HEK293 (cell line): ENCODE measurements at regions not wholly inside any gene's neighbourhood (a gene's known extent, or its start where the extent isn't known, plus 50 kb on each side); places are given as distances from the start of the nearest gene placed in this dataset.

Source experiments
- CTCF ChIA-PET: fragments of 350-600 bp; formaldehyde crosslinking; extraction: SDS; loops from one replicate; lab custom pipeline; 2021; ENCODE audit warnings: antibody characterized with exemption; lab: Yijun Ruan, JAX
- POLR2A ChIA-PET: fragments of 300-600 bp; formaldehyde crosslinking; extraction: SDS; loops from one replicate; lab custom pipeline; 2020; ENCODE audit warnings: antibody characterized with exemption, inconsistent platforms; lab: Yijun Ruan, JAX
- H3K27ac ChIP-seq: fragments of 200-500 bp; sonication (Bioruptor generic); 2 replicates; pipeline ENCODE4 v1.5.1; 2014; ENCODE audit warnings: low read depth, low read length, control low read depth, inconsistent platforms; ENCODE audit errors: extremely low read depth
- H3K36me3 ChIP-seq, 2 experiments: fragments of 200-500 bp in 1 of 2; sonication (Bioruptor generic) in 1 of 2; 1 replicate in 1 of 2; 2 replicates in 1 of 2; pipeline ENCODE4 v1.5.1; 2014 to 2017; ENCODE audit warnings: inconsistent platforms in 2 of 2, low read length in 2 of 2; ENCODE audit not compliant: control insufficient read depth in 2 of 2, insufficient read depth in 1 of 2
- H3K4me1 ChIP-seq: fragments of 200-500 bp; sonication (Bioruptor generic); 2 replicates; pipeline ENCODE4 v1.5.1; 2014; ENCODE audit warnings: mild to moderate bottlenecking, low read length, inconsistent platforms; ENCODE audit not compliant: control insufficient read depth, insufficient read depth
- H3K4me3 ChIP-seq: 2 replicates; pipeline ENCODE4 v1.5.1; 2011; ENCODE audit warnings: low read depth, mild to moderate bottlenecking, control low read depth, low read length, moderate library complexity
- H3K9me3 ChIP-seq: fragments of 200-500 bp; sonication (Bioruptor generic); 2 replicates; pipeline ENCODE4 v1.5.1; 2014; ENCODE audit warnings: low read depth, low read length, inconsistent platforms; ENCODE audit not compliant: control insufficient read depth, insufficient read depth
- BCL11B ChIP-seq: fragments of 450-650 bp; formaldehyde crosslinking; IDR thresholded peaks from 2 replicates; pipeline ENCODE4 v1.5.1; 2016; ENCODE audit warnings: low read depth, missing biosample characterization, missing genetic modification characterization
- HOXA7 ChIP-seq: sonication (generic); formaldehyde crosslinking; IDR thresholded peaks from 2 replicates; pipeline ENCODE4 v1.8.1; 2022; ENCODE audit warnings: missing genetic modification reagents, borderline replicate concordance
- HOXC10 ChIP-seq: sonication (generic); formaldehyde crosslinking; IDR thresholded peaks from 2 replicates; pipeline ENCODE4 v1.8.1; 2023; ENCODE audit warnings: mild to moderate bottlenecking, missing genetic modification reagents
- REPIN1 ChIP-seq: fragments of 450-650 bp; formaldehyde crosslinking; IDR thresholded peaks from 2 replicates; pipeline ENCODE4 v1.5.1; 2017; ENCODE audit warnings: missing biosample characterization, missing genetic modification characterization, low read depth
- TRIM28 ChIP-seq: IDR thresholded peaks from 2 replicates; pipeline ENCODE4 v1.6.1; 2011; ENCODE audit warnings: low read length, control low read depth, borderline replicate concordance
- ZNF114 ChIP-seq: fragments of 450-650 bp; formaldehyde crosslinking; IDR thresholded peaks from 2 replicates; pipeline ENCODE4 v1.5.0; 2017; ENCODE audit warnings: missing biosample characterization, missing genetic modification characterization
- ZNF146 ChIP-seq: fragments of 450-650 bp; formaldehyde crosslinking; IDR thresholded peaks from 2 replicates; pipeline ENCODE4 v1.5.1; 2016; ENCODE audit warnings: missing biosample characterization, missing genetic modification characterization
- ZNF24 ChIP-seq: fragments of 450-650 bp; formaldehyde crosslinking; IDR thresholded peaks from 2 replicates; pipeline ENCODE4 v1.5.1; 2016; ENCODE audit warnings: missing biosample characterization, missing genetic modification characterization
- ZNF274 ChIP-seq, 2 experiments: fragments of 200-500 bp in 1 of 2; fragments of 450-650 bp in 1 of 2; sonication (Bioruptor generic) in 1 of 2; formaldehyde crosslinking in 1 of 2; IDR thresholded peaks; 2 replicates each; pipeline versions ENCODE4 v1.5.1 to v1.6.1; 2014 to 2016; ENCODE audit warnings: borderline replicate concordance in 1 of 2, inconsistent platforms in 1 of 2, low read length in 1 of 2, missing biosample characterization in 1 of 2, missing genetic modification characterization in 1 of 2
- ZNF335 ChIP-seq: fragments of 450-650 bp; formaldehyde crosslinking; conservative IDR thresholded peaks from 2 replicates; pipeline ENCODE4 v1.5.1; 2016; ENCODE audit warnings: missing biosample characterization, missing genetic modification characterization
- ZNF433 ChIP-seq: fragments of 450-650 bp; formaldehyde crosslinking; IDR thresholded peaks from 2 replicates; pipeline ENCODE4 v1.5.1; 2016; ENCODE audit warnings: missing biosample characterization, missing genetic modification characterization, low read depth
- ZNF510 ChIP-seq: fragments of 450-650 bp; formaldehyde crosslinking; IDR thresholded peaks from 2 replicates; pipeline ENCODE4 v1.5.1; 2018; ENCODE audit warnings: mild to moderate bottlenecking, missing genetic modification characterization, missing biosample characterization; ENCODE audit not compliant: insufficient replicate concordance
- ZNF560 ChIP-seq: fragments of 450-650 bp; formaldehyde crosslinking; IDR thresholded peaks from 2 replicates; pipeline ENCODE4 v1.5.1; 2017; ENCODE audit warnings: missing biosample characterization, missing genetic modification characterization, borderline replicate concordance
- ZNF623 ChIP-seq: fragments of 450-650 bp; formaldehyde crosslinking; IDR thresholded peaks from 2 replicates; pipeline ENCODE4 v1.5.1; 2016; ENCODE audit warnings: missing biosample characterization, missing genetic modification characterization
- ZNF624 ChIP-seq: fragments of 450-650 bp; formaldehyde crosslinking; IDR thresholded peaks from 2 replicates; pipeline ENCODE4 v1.5.1; 2017; ENCODE audit warnings: missing biosample characterization, missing genetic modification characterization
- ZNF654 ChIP-seq: fragments of 450-650 bp; formaldehyde crosslinking; IDR thresholded peaks from 2 replicates; pipeline ENCODE4 v1.5.1; 2016; ENCODE audit warnings: low read depth, missing biosample characterization, missing genetic modification characterization
- ZNF658 ChIP-seq: fragments of 450-650 bp; formaldehyde crosslinking; IDR thresholded peaks from 2 replicates; pipeline ENCODE4; 2016; ENCODE audit warnings: missing biosample characterization, missing genetic modification characterization
- ZNF670 ChIP-seq: fragments of 450-650 bp; formaldehyde crosslinking; IDR thresholded peaks from 2 replicates; pipeline ENCODE4 v1.5.1; 2016; ENCODE audit warnings: missing biosample characterization, missing genetic modification characterization, low read depth
- TF ChIP-seq, protein P1 (sequence below): fragments of 450-650 bp; formaldehyde crosslinking; IDR thresholded peaks from 2 replicates; pipeline ENCODE4 v1.5.1; 2016; ENCODE audit warnings: missing biosample characterization, missing genetic modification characterization
- TF ChIP-seq, protein P2 (sequence below): fragments of 450-650 bp; formaldehyde crosslinking; IDR thresholded peaks from 2 replicates; pipeline ENCODE4 v1.5.1; 2016; ENCODE audit warnings: missing biosample characterization, missing genetic modification characterization, borderline replicate concordance
- TF ChIP-seq, protein P3 (sequence below): fragments of 450-650 bp; formaldehyde crosslinking; IDR thresholded peaks from 2 replicates; pipeline ENCODE4 v1.5.1; 2016; ENCODE audit warnings: missing biosample characterization, missing genetic modification characterization
- TF ChIP-seq, protein P4 (sequence below): IDR thresholded peaks from 2 replicates; pipeline ENCODE4 v1.6.1; 2011; ENCODE audit warnings: mild to moderate bottlenecking, low read depth, low read length, borderline replicate concordance
- TF ChIP-seq, protein P5 (sequence below): sonication (generic); formaldehyde crosslinking; IDR thresholded peaks from 2 replicates; pipeline ENCODE4 v1.8.1; 2022; ENCODE audit warnings: mild to moderate bottlenecking, moderate library complexity, missing genetic modification reagents

DNA sequence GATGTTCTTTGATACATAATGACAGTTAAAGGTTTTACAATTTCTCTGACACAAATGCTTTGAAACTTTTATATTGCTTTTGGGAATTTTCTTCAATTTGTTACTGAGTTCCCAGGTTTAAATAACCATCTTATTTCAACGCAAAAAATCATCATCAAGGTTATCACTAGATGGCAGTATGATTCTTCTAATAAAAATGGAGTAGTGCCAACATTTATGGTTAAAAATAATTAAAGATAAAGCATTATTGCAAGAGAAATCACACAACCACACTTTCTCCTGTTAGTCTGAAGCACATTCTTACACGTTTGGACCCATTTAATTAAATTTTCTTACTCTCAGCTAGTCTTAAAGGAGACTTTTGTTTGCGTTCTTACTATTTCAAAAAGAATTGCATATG lies 611.3 kb upstream of the CPXCR1 start:
- Histone ChIP-seq H3K27ac (no peak overlapping the region), H3K4me1 (no peaks in the 10 kb centered on the region), H3K36me3 (no peaks in the 10 kb centered on the region), H3K9me3 (no peaks in the 10 kb centered on the region), H3K4me3 (no peak overlapping the region)
- POLR2A ChIA-PET = no interaction called here
- TF ChIP-seq ZNF274 (IDR thresholded peaks at IDR 0.05; ENCODE audit: low read length) = no peak
- no peak for TF ChIP-seq ZNF274 (tag by site-specific recombination; IDR thresholded peaks at IDR 0.05; ENCODE audit: borderline replicate concordance)
- no peak for TF ChIP-seq ZNF24
- no peak for TF ChIP-seq ZNF114 (tag by site-specific recombination)
- TF ChIP-seq ZNF560 (tag by site-specific recombination) = no peak
- TF ChIP-seq ZNF658 (tag by site-specific recombination) = no peak
- TF ChIP-seq, protein P1, sequence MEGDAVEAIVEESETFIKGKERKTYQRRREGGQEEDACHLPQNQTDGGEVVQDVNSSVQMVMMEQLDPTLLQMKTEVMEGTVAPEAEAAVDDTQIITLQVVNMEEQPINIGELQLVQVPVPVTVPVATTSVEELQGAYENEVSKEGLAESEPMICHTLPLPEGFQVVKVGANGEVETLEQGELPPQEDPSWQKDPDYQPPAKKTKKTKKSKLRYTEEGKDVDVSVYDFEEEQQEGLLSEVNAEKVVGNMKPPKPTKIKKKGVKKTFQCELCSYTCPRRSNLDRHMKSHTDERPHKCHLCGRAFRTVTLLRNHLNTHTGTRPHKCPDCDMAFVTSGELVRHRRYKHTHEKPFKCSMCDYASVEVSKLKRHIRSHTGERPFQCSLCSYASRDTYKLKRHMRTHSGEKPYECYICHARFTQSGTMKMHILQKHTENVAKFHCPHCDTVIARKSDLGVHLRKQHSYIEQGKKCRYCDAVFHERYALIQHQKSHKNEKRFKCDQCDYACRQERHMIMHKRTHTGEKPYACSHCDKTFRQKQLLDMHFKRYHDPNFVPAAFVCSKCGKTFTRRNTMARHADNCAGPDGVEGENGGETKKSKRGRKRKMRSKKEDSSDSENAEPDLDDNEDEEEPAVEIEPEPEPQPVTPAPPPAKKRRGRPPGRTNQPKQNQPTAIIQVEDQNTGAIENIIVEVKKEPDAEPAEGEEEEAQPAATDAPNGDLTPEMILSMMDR = peak; percentile 30; the same call in 1 of the 2 replicates
- TF ChIP-seq, protein P2, sequence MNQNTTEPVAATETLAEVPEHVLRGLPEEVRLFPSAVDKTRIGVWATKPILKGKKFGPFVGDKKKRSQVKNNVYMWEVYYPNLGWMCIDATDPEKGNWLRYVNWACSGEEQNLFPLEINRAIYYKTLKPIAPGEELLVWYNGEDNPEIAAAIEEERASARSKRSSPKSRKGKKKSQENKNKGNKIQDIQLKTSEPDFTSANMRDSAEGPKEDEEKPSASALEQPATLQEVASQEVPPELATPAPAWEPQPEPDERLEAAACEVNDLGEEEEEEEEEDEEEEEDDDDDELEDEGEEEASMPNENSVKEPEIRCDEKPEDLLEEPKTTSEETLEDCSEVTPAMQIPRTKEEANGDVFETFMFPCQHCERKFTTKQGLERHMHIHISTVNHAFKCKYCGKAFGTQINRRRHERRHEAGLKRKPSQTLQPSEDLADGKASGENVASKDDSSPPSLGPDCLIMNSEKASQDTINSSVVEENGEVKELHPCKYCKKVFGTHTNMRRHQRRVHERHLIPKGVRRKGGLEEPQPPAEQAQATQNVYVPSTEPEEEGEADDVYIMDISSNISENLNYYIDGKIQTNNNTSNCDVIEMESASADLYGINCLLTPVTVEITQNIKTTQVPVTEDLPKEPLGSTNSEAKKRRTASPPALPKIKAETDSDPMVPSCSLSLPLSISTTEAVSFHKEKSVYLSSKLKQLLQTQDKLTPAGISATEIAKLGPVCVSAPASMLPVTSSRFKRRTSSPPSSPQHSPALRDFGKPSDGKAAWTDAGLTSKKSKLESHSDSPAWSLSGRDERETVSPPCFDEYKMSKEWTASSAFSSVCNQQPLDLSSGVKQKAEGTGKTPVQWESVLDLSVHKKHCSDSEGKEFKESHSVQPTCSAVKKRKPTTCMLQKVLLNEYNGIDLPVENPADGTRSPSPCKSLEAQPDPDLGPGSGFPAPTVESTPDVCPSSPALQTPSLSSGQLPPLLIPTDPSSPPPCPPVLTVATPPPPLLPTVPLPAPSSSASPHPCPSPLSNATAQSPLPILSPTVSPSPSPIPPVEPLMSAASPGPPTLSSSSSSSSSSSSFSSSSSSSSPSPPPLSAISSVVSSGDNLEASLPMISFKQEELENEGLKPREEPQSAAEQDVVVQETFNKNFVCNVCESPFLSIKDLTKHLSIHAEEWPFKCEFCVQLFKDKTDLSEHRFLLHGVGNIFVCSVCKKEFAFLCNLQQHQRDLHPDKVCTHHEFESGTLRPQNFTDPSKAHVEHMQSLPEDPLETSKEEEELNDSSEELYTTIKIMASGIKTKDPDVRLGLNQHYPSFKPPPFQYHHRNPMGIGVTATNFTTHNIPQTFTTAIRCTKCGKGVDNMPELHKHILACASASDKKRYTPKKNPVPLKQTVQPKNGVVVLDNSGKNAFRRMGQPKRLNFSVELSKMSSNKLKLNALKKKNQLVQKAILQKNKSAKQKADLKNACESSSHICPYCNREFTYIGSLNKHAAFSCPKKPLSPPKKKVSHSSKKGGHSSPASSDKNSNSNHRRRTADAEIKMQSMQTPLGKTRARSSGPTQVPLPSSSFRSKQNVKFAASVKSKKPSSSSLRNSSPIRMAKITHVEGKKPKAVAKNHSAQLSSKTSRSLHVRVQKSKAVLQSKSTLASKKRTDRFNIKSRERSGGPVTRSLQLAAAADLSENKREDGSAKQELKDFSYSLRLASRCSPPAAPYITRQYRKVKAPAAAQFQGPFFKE = no peak
- TF ChIP-seq ZNF654 = peak; percentile 46
- TF ChIP-seq ZNF670 (tag by site-specific recombination) = no peak
- CTCF ChIA-PET = interaction anchor here (0.7 to 1.6 kb wide), 4 partner anchors 9 to 1922 kb away, joined by 3 to 6 read pairs (median 3); no protein-coding TSS in a partner anchor

DNA sequence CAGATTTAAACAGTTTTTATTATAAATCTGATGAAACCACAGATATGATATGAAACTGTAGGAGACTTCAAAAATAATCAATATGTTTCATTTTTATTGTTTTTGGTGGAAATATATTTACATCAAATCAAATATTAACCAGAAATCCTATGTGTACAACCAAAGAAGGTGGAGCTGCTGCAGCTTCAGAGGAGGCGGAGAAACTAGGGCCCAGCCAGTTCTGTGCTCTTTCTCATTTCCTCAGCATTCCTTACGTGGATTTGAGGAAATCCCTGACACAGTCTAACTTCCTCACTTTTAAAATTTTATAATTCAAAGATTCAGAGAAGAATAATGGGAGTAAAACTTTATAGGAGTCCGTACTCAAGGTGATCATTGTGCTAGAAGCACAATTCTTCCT lies 610.7 kb upstream of the CPXCR1 start:
- no peak overlapping the region for H3K4me3 ChIP-seq
- no peak for TF ChIP-seq TRIM28
- no peak for TF ChIP-seq HOXC10 (CRISPR knock-in tag)
- no peak for TF ChIP-seq ZNF510 (tag by site-specific recombination)
- TF ChIP-seq, protein P3, sequence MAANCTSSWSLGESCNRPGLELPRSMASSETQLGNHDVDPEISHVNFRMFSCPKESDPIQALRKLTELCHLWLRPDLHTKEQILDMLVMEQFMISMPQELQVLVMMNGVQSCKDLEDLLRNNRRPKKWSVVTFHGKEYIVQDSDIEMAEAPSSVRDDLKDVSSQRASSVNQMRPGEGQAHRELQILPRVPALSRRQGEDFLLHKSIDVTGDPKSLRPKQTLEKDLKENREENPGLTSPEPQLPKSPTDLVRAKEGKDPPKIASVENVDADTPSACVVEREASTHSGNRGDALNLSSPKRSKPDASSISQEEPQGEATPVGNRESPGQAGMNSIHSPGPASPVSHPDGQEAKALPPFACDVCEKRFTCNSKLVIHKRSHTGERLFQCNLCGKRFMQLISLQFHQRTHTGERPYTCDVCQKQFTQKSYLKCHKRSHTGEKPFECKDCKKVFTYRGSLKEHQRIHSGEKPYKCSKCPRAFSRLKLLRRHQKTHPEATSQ = no peak
- no peak for TF ChIP-seq ZNF274 (IDR thresholded peaks at IDR 0.05; ENCODE audit: low read length)
- TF ChIP-seq ZNF274 (tag by site-specific recombination; IDR thresholded peaks at IDR 0.05; ENCODE audit: borderline replicate concordance) = no peak
- no peak for TF ChIP-seq HOXA7 (CRISPR knock-in tag)
- TF ChIP-seq, protein P4, sequence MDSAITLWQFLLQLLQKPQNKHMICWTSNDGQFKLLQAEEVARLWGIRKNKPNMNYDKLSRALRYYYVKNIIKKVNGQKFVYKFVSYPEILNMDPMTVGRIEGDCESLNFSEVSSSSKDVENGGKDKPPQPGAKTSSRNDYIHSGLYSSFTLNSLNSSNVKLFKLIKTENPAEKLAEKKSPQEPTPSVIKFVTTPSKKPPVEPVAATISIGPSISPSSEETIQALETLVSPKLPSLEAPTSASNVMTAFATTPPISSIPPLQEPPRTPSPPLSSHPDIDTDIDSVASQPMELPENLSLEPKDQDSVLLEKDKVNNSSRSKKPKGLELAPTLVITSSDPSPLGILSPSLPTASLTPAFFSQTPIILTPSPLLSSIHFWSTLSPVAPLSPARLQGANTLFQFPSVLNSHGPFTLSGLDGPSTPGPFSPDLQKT = no peak
- no peak for TF ChIP-seq ZNF624 (tag by site-specific recombination)
- TF ChIP-seq ZNF335 (tag by site-specific recombination) = no peak
- TF ChIP-seq ZNF623 (tag by site-specific recombination) = no peak
- TF ChIP-seq ZNF146 (tag by site-specific recombination) = no peak
- TF ChIP-seq, protein P5, sequence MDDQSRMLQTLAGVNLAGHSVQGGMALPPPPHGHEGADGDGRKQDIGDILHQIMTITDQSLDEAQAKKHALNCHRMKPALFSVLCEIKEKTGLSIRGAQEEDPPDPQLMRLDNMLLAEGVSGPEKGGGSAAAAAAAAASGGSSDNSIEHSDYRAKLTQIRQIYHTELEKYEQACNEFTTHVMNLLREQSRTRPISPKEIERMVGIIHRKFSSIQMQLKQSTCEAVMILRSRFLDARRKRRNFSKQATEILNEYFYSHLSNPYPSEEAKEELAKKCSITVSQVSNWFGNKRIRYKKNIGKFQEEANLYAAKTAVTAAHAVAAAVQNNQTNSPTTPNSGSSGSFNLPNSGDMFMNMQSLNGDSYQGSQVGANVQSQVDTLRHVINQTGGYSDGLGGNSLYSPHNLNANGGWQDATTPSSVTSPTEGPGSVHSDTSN (CRISPR knock-in tag) = no peak
- no peak for TF ChIP-seq BCL11B
- no peak for TF ChIP-seq REPIN1
- TF ChIP-seq ZNF654 = no peak
- no peak for TF ChIP-seq ZNF433 (tag by site-specific recombination)
- TF ChIP-seq, all 188 proteins: peak for 0
- H3K27ac ChIP-seq = no peak overlapping the region
- H3K9me3 ChIP-seq = no peaks in the 10 kb centered on the region; the same call in 1 of the 2 replicates
- POLR2A ChIA-PET = no interaction called here
- H3K36me3 ChIP-seq = no peaks in the 10 kb centered on the region
- CTCF ChIA-PET = interaction anchor here (1.6 to 2.1 kb wide), 2 partner anchors 8 to 9 kb away, joined by 5 to 6 read pairs; no protein-coding TSS in a partner anchor
- no peaks in the 10 kb centered on the region for H3K4me1 ChIP-seq
